OCI-LY7 (cell line): ENCODE measurements at regions not wholly inside any gene's neighbourhood (a gene's known extent, or its start where the extent isn't known, plus 50 kb on each side); places are given as distances from the start of the nearest gene placed in this dataset.
"Not testable (repeated sequence)": the region's sequence is repeated elsewhere in the genome, so short reads cannot be mapped to it uniquely, and the experiment has no call there.

Experiments
- BruUV-seq: library from RNA; stranded (reverse); fragments of 400-500 nt; replicated peaks from 2 replicates; lab custom pipeline; 2021; lab: Mats Ljungman, UMichigan
- CTCF ChIA-PET: fragments of 300-600 bp; sonication (Branson Sonifier 250); formaldehyde crosslinking; loops from one replicate; lab custom pipeline; 2022; ENCODE audit warnings: antibody characterized with exemption; ENCODE audit not compliant: unreplicated experiment; lab: Charles Lee
- POLR2A ChIA-PET: fragments of 300-600 bp; sonication (Branson Sonifier 250); formaldehyde crosslinking; loops from one replicate; lab custom pipeline; 2022; ENCODE audit warnings: antibody characterized with exemption; lab: Charles Lee
- DNase-seq: peaks from one replicate; pipeline ENCODE4 v3.0.0-alpha.2; 2015; ENCODE audit warnings: low spot score
- H2AFZ ChIP-seq: fragments of 200-600 bp; sonication (generic), shearing (Covaris generic); 2 replicates; pipeline ENCODE4 v1.6.1; 2014; ENCODE audit warnings: mild to moderate bottlenecking, antibody characterized with exemption, low read length, moderate library complexity
- H3K27ac ChIP-seq: fragments of 200-600 bp; sonication (generic); 2 replicates; pipeline ENCODE4 v1.5.1; 2014; ENCODE audit warnings: mixed run types, low read depth, mild to moderate bottlenecking, moderate library complexity, low read length, inconsistent platforms; ENCODE audit not compliant: poor library complexity, severe bottlenecking
- H3K36me3 ChIP-seq: fragments of 200-600 bp; sonication (generic); 2 replicates; pipeline ENCODE4 v1.6.1; 2014; ENCODE audit warnings: mild to moderate bottlenecking, antibody characterized with exemption, low read length, moderate library complexity, mixed read lengths; ENCODE audit not compliant: insufficient read depth
- H3K4me1 ChIP-seq: fragments of 200-600 bp; sonication (generic); 2 replicates; pipeline ENCODE4 v1.5.1; 2014; ENCODE audit warnings: mild to moderate bottlenecking, low read length; ENCODE audit not compliant: insufficient read depth, poor library complexity, severe bottlenecking
- H3K4me2 ChIP-seq: fragments of 200-600 bp; sonication (generic); 2 replicates; pipeline ENCODE4 v1.6.1; 2014; ENCODE audit warnings: mild to moderate bottlenecking, low read length
- H3K4me3 ChIP-seq: fragments of 200-600 bp; sonication (generic); 2 replicates; pipeline ENCODE4 v1.5.1; 2014; ENCODE audit warnings: mild to moderate bottlenecking, low read depth, low read length; ENCODE audit not compliant: poor library complexity, severe bottlenecking
- H3K79me2 ChIP-seq: fragments of 200-600 bp; sonication (generic); 2 replicates; pipeline ENCODE4 v1.6.1; 2016; ENCODE audit warnings: low read depth, mild to moderate bottlenecking, low read length, moderate library complexity, mixed read lengths; ENCODE audit not compliant: insufficient read depth
- H3K9me2 ChIP-seq: fragments of 200-600 bp; sonication (generic); 2 replicates; pipeline ENCODE4 v1.6.1; 2016; ENCODE audit warnings: mild to moderate bottlenecking, low read length, mixed read lengths; ENCODE audit not compliant: insufficient read depth
- H3K9me3 ChIP-seq: fragments of 200-600 bp; sonication (generic); 2 replicates; pipeline ENCODE4 v1.6.1; 2014; ENCODE audit warnings: mild to moderate bottlenecking, mixed run types, low read length, mixed read lengths
- H4K20me1 ChIP-seq: fragments of 200-600 bp; sonication (generic); 2 replicates; pipeline ENCODE4 v1.6.1; 2014; ENCODE audit warnings: mild to moderate bottlenecking, antibody characterized with exemption, low read length, moderate library complexity, mixed read lengths; ENCODE audit not compliant: insufficient read depth
- CTCF ChIP-seq: fragments of 200-600 bp; sonication (generic); conservative IDR thresholded peaks from 2 replicates; pipeline ENCODE4 v1.5.1; 2014; ENCODE audit warnings: mild to moderate bottlenecking, antibody characterized with exemption, low read length, moderate library complexity, mixed read lengths
- EZH2phosphoT487 ChIP-seq: fragments of 200-600 bp; sonication (generic); IDR thresholded peaks from 2 replicates; pipeline ENCODE4 v1.6.1; 2018; ENCODE audit warnings: low read depth, borderline replicate concordance, mild to moderate bottlenecking, mixed run types, antibody characterized with exemption, low read length, moderate library complexity, mixed read lengths
- intact Hi-C: fragments of 100-400 bp; cut with micrococcal nuclease; formaldehyde crosslinking; loops from one replicate; pipeline ENCODE4 v1.10.0; 2022; ENCODE audit not compliant: unreplicated experiment

DNA sequence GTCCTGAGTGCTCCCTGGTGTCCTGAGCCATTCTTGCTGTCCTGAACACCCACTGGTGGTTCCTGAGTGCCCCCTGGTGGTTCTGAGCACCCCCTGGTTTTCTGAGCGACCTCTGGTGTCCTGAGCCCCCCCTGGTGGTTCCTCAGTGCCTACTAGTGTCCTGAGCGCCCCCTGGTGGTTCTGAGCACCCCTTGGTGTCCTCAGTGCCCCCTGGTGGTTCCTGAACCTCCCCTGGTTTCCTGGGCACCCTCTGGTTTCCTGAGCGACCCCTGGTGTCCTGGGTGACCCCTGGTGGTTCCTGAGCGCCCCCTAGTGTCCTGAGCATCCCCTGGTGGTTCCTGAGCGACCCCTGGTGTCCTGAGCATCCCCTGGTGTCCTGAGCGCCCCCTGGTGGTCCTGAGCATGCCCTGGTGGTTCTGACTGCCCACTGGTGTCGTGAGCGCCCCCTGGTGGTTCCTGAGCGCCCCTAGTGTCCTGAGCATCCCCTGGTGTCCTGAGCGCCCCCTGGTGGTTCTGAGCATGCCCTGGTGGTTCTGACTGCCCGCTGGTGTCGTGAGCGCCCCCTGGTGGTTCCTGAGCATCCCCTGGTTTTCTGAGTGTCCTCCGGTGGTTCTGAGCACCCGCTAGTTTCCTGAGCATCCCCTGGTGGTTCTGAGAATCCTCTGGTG, 473.1 kb downstream of the TMEM121 start:
- no TSS peak for BruUV-seq
- H3K4me2 ChIP-seq = no peak overlapping the region
- DNase-seq = no peak
- H3K79me2 ChIP-seq = no peaks in the 10 kb centered on the region
- POLR2A ChIA-PET = no interaction called here
- H2AFZ ChIP-seq = no peak overlapping the region
- no peaks in the 10 kb centered on the region for H3K9me2 ChIP-seq
- no peaks in the 10 kb centered on the region for H4K20me1 ChIP-seq
- no peaks in the 10 kb centered on the region; the same call in 1 of the 2 replicates for H3K9me3 ChIP-seq
- intact Hi-C loops = no loop called here
- no peaks in the 10 kb centered on the region for H3K36me3 ChIP-seq
- H3K4me1 ChIP-seq = no peaks in the 10 kb centered on the region
- CTCF ChIA-PET = no interaction called here
- TF ChIP-seq EZH2phosphoT487 (no peak), CTCF (no peak)
- no peak overlapping the region for H3K27ac ChIP-seq
- no peak overlapping the region for H3K4me3 ChIP-seq

DNA sequence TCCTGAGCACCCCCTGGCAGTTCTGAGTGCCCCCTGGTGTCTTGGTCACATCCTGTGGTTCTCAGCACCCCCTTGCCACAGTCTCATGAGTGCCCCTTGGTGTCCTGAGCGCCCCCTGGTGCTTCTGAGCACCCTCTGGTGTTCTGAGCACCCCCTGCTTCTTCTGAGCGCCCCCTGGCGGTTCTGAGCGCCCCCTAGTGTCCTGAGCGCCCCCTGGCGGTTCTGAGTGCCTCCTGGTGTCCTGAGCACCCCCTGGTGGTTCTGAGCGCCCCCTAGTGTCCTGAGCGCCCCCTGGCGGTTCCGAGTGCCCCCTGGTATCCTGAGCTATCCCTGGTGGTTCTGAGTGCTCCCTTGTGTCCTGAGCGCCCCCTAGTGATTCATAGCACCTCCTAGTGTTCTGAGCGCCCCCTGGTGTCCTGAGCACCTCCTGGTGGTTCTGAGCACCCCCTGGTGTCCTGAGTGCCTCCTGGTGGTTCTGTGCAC, 473.7 kb downstream of the TMEM121 start:
- DNase-seq, CTCF ChIA-PET, POLR2A ChIA-PET, H3K9me2 ChIP-seq, H2AFZ ChIP-seq, H3K4me3 ChIP-seq, BruUV-seq, intact Hi-C loops, H3K4me1 ChIP-seq, H3K27ac ChIP-seq, H3K36me3 ChIP-seq, H3K4me2 ChIP-seq, H4K20me1 ChIP-seq, H3K9me3 ChIP-seq, H3K79me2 ChIP-seq: not testable (repeated sequence)

GRCh38 chr14:106001277-106001676, 474.9 kb downstream of the TMEM121 start:
- H3K79me2 ChIP-seq, H3K4me3 ChIP-seq, H3K9me3 ChIP-seq, BruUV-seq, H3K4me1 ChIP-seq, DNase-seq, H3K36me3 ChIP-seq, H3K27ac ChIP-seq, H4K20me1 ChIP-seq, intact Hi-C loops, H3K4me2 ChIP-seq, H2AFZ ChIP-seq, POLR2A ChIA-PET, CTCF ChIA-PET, H3K9me2 ChIP-seq: not testable (repeated sequence)
